SK-N-SH treated with all-trans-retinoic acid at 6 μM for 48 hours (cell line): ENCODE measurements at regions not wholly inside any gene's neighbourhood (a gene's known extent, or its start where the extent isn't known, plus 50 kb on each side); places are given as distances from the start of the nearest gene placed in this dataset.

Experiments used
- CREB5 ChIP-seq: fragments of 250-450 bp; sonication (Bioruptor Pico); IDR thresholded peaks from 2 replicates; pipeline ENCODE4 v1.5.1; 2020; ENCODE audit warnings: low read depth, mild to moderate bottlenecking, moderate library complexity
- SNAI2 ChIP-seq: fragments of 250-450 bp; sonication (Bioruptor Pico); IDR thresholded peaks from 2 replicates; pipeline ENCODE4 v1.5.0; 2020; ENCODE audit warnings: mild to moderate bottlenecking, moderate library complexity
- TCF4 ChIP-seq: fragments of 250-450 bp; sonication (Bioruptor Pico); IDR thresholded peaks from 2 replicates; pipeline ENCODE4 v1.8.0; 2021; ENCODE audit warnings: mild to moderate bottlenecking, moderate library complexity, borderline replicate concordance
- ZFP30 ChIP-seq: fragments of 450-650 bp; formaldehyde crosslinking; IDR thresholded peaks from 2 replicates; pipeline ENCODE4 v1.5.0; 2022; ENCODE audit warnings: mild to moderate bottlenecking, moderate library complexity

- TF ChIP-seq TCF4 (CRISPR knock-in tag): no peak
- TF ChIP-seq ZFP30 (CRISPR knock-in tag): no peak
- no peak for TF ChIP-seq CREB5
- no peak for TF ChIP-seq SNAI2 (CRISPR knock-in tag)
These were observed 58.3 kb upstream of the TCF20 start for GRCh38 chr22:42328784-42329145.
